ENCODE measurements at regions not wholly inside any gene's neighbourhood (a gene's known extent, or its start where the extent isn't known, plus 50 kb on each side); places are given as distances from the start of the nearest gene placed in this dataset.

DNA sequence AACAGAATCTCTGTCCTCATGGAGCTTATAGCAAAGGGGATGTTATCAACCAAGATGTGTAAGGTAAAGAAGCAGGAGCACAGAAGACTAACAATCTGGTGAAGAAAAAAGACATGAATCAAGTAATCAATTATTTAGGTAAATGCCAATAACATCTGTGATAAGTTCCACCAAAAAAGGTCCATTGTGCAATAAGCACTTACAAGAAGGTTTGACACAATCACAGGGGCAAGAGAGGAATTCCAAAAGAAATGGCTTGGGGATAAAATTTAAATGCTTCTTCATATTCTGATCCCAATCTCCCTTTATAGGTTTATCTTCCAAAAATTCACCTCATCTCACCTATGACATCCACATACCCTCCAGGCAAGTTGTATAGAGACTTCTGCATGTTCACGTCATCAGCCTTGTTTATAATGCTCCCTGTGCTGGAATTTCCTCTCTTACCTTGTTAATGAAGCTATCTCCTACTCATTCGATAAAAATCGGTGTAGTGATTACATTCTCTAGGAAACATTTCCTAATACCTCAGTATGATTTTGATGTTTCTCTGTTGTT is 53.6 kb upstream of the DPT start:
- CTCF ChIA-PET: no interaction called here
- POLR2A ChIA-PET: no interaction called here
- H3K4me3 ChIP-seq (ENCODE audit: low read depth, low read length): no peak overlapping the region
- TF ChIP-seq, protein P1, sequence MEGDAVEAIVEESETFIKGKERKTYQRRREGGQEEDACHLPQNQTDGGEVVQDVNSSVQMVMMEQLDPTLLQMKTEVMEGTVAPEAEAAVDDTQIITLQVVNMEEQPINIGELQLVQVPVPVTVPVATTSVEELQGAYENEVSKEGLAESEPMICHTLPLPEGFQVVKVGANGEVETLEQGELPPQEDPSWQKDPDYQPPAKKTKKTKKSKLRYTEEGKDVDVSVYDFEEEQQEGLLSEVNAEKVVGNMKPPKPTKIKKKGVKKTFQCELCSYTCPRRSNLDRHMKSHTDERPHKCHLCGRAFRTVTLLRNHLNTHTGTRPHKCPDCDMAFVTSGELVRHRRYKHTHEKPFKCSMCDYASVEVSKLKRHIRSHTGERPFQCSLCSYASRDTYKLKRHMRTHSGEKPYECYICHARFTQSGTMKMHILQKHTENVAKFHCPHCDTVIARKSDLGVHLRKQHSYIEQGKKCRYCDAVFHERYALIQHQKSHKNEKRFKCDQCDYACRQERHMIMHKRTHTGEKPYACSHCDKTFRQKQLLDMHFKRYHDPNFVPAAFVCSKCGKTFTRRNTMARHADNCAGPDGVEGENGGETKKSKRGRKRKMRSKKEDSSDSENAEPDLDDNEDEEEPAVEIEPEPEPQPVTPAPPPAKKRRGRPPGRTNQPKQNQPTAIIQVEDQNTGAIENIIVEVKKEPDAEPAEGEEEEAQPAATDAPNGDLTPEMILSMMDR (IDR thresholded peaks at IDR 0.05; ENCODE audit: insufficient read depth, low read length, missing control alignments): no peak
- no peak for DNase-seq (ENCODE audit: low read depth, low spot score)

DNA sequence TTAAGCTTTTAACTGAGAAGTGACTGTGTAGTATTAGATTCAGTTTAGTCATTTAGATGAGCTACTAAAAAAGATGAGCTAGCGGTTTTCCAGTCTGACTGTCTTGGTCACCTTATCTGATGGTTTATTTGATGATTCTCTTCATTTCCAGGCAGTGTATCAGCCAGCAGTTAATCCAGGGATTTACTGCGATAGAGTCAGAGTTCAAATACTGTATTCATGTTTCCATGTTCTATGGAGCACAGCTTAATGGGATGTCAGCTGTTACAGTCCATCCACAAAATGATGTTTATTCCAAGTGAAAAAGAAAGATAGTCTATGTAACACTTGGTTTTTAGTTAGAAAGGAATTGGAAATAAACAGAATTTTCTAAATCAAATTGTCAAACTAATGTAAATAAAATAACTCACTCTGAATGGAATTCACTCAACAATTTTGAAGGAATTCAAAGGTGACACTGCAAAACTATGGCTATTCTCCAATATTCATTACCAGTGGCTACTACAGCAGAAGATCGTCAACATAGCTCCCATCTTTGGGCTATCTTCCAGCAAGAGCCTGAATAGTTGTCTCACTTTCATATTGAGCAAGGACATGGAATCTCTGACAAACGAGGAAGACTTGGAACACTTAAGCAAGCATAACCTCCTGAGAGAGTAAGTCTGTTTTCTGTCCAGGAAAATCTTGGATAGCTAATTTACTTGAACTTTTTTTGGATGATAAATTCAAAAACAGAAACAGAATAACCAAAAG is 54.6 kb upstream of the DPT start:
- POLR2A ChIA-PET: no interaction called here
- no peak for DNase-seq (ENCODE audit: low read depth, low spot score)
- H3K4me3 ChIP-seq (ENCODE audit: low read depth, low read length): no peak overlapping the region
- TF ChIP-seq, protein P1 (IDR thresholded peaks at IDR 0.05; ENCODE audit: insufficient read depth, low read length, missing control alignments): no peak
- CTCF ChIA-PET: no interaction called here

GRCh38 chr1:168786476-168787330 is 57.7 kb upstream of the DPT start:
- DNase-seq (ENCODE audit: low read depth, low spot score): no peak
- H3K4me3 ChIP-seq (ENCODE audit: low read depth, low read length): no peak overlapping the region
- CTCF ChIA-PET: no interaction called here
- POLR2A ChIA-PET: no interaction called here
- TF ChIP-seq, protein P1 (IDR thresholded peaks at IDR 0.05; ENCODE audit: insufficient read depth, low read length, missing control alignments): no peak

DNA sequence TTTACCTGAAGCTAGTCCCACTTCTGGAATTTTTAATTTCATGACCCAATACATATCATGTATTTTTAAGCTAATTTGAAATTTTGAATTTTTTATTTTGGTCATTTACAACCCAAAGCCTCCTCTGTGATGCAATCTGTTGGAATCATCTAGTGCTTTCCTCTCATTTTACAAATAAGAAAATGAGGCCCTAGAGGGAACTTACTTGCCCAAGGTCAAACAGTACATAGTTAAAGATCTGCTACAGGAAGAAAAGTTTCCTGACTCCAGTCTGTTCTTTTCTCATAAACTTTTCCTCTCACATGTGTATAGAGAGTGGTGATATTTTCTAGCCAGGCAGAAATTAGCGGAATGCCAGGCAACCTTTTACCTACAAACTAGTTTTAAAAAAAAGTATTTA is 59.3 kb upstream of the DPT start:
- no peak overlapping the region for H3K4me3 ChIP-seq (ENCODE audit: low read depth, low read length)
- DNase-seq (ENCODE audit: low read depth, low spot score): no peak
- TF ChIP-seq, protein P1 (IDR thresholded peaks at IDR 0.05; ENCODE audit: insufficient read depth, low read length, missing control alignments): no peak
- ChIA-PET CTCF (no interaction called here), POLR2A (no interaction called here)

- TF ChIP-seq, protein P1 (IDR thresholded peaks at IDR 0.05; ENCODE audit: insufficient read depth, low read length, missing control alignments): no peak
- ChIA-PET CTCF (interaction anchor here (1.1 kb wide), 1 partner anchor 186 kb away, joined by 3 read pairs; no protein-coding TSS in a partner anchor), POLR2A (no interaction called here)
These were observed 60.5 kb upstream of the DPT start for GRCh38 chr1:168789501-168789900.

DNA sequence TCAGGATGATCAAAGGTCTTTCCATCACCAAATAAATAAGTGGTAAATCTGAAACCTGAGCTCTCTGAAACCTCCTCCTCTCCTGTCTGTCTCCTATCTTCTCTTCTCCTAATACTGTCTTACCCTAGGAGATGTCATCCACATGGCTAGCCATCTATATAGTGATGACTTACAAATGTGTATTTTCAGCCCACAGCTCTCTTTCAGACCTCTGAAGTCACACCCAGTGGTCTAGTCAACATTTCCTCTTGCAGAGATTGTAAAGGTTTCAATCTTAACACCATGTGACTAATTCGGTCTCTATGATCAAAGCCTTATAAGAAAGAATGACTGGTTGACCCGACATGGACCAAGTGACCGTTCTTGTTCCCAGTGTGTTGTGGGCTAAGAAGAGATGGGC is 63.1 kb upstream of the DPT start:
- no peak for DNase-seq (ENCODE audit: low read depth, low spot score)
- CTCF ChIA-PET: interaction anchor here (0.6 kb wide), 1 partner anchor 12 kb away, joined by 3 read pairs; no protein-coding TSS in a partner anchor
- no peak overlapping the region for H3K4me3 ChIP-seq (ENCODE audit: low read depth, low read length)
- TF ChIP-seq, protein P1 (IDR thresholded peaks at IDR 0.05; ENCODE audit: insufficient read depth, low read length, missing control alignments): no peak
- POLR2A ChIA-PET: no interaction called here

More at GRCh38 chr1:168789501-168789900, 60.5 kb upstream of the DPT start:
- no peak for DNase-seq (ENCODE audit: low read depth, low spot score)
- H3K4me3 ChIP-seq (ENCODE audit: low read depth, low read length): no peak overlapping the region

Measured in AG04449 (cell line).